NCI-H2029 treated with DMSO at 0.1 percent for 48 hours (cell line): ENCODE measurements at regions not wholly inside any gene's neighbourhood (a gene's known extent, or its start where the extent isn't known, plus 50 kb on each side); places are given as distances from the start of the nearest gene placed in this dataset.

Experiments
- DNase-seq: peaks from one replicate; lab custom pipeline; 2025; lab: John Stamatoyannopoulos, UW

- no peak for DNase-seq
Measured at GRCh38 chr2:5401115-5401657, 291.0 kb upstream of the SOX11 start.

GRCh38 chr2:5403392-5403791, 288.8 kb upstream of the SOX11 start:
- DNase-seq, result no peak

- DNase-seq, result no peak
Measured at GRCh38 chr2:5409898-5410381, 282.2 kb upstream of the SOX11 start.

DNA sequence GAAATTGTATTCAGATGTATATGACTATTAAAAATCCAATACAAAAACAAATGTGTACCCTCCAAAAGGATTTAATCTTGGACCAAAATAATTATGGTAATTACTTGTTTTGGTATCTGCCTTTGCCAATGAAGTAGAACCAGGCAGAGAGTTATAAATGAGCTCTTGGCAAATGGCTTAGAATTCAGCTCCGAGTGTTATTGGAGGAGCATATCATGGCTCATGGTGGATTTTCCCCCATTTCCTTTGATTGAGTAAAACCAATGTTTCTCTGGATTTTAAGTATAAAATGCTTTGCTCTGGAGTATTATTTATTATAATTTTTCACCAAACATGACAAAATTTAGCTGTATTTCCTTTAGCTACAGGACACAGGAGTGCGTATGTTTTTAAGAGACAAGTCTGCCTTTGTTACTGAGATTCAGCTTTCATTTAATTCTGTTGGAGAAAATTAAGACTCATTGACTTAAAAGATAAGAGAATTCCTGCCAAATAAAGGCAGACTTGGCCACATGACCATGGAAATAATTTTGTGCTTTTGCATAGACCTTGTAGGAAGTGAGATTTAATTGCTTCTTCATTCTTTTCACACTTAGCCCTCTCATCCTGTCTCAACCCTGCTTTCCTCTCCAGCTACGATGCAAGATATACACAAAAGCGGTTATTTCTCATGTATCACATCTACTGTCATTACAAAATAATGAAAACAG, 281.0 kb upstream of the SOX11 start:
- no peak for DNase-seq

- no peak for DNase-seq
Measured at GRCh38 chr2:5412001-5412400, 280.2 kb upstream of the SOX11 start.

- no peak for DNase-seq
Measured at GRCh38 chr2:5433855-5434254, 258.3 kb upstream of the SOX11 start.

DNA sequence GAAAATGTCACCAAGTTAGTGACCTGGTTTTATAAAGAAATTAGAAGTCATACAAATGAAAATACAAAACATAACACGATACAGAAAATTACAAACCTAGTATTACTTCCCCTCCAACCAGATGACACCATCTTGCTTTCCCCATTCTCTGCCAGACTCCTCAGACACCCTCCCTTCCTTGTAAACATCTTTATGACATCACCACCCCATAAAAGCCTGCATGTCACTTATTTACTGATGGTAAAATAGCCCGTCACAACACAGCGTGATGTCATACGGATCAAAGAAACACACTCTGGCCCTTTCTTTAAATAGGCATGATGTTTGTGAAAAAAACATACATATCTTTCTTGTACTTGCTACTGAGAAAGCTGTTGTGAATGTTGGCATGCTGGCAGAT, 254.8 kb upstream of the SOX11 start:
- no peak for DNase-seq

- no peak for DNase-seq
Measured at GRCh38 chr2:5440174-5440573, 252.0 kb upstream of the SOX11 start.

GRCh38 chr2:5442736-5443135, 249.4 kb upstream of the SOX11 start:
- DNase-seq, result no peak

DNA sequence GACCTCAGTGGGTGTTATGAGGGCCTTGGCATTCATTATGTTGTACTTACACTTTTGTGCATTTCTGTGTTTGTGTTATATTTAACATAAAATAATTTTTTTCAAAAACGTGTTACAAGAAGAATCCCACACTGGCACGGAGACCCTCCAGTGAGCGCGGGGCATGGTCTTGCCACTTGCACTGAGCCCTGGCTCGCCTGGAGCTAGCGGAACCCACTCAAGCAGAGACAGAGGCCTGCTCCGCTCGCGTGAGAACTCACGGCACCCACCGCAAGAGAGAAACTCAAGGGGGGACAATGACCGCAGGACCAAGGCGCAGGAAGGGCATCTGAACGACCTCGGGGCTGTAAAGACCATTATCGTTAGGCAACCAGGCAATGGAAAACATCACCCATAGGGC, 248.0 kb upstream of the SOX11 start:
- DNase-seq, result no peak

- no peak for DNase-seq
Measured at GRCh38 chr2:5444854-5445253, 247.3 kb upstream of the SOX11 start.

GRCh38 chr2:5449867-5450266, 242.3 kb upstream of the SOX11 start:
- DNase-seq, result no peak

DNA sequence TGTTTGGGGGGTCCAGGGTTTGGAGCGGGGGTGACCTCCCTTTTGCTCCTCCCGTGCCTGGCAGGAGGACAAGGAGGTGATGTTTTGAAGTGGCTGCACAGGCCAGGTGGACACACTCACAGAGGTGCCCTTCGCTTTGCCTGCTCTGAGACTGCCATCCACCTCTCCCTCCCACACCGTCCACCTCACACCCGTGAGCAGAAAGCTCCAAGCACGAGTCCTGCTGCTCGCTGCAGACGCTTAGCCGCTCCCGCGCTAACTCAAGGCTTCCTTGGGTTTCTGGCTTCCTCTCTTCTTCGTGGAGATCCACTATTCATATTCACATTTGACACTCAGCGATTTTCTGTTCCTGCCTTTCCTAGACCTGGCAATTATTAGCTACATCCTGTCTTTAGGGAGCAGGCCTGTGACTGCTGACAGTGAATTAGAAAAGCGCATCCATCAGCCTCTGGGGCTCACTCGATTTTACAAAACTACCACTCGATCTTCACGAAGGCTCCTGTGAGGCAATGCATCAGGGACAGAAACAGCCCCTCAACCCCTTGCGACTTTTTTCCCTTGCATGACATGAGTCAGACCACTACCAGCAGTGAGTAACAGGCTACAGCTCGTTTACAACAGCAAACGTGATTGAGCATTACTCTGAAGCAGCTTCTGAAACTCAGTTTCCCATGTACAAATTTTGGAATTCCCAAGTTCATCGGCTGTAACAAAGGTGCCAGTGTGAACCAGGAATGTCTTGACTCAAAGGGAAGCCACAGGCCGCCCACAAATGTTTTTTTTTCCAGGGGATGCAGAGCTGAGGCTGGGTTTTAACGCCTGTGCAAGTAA, 238.7 kb upstream of the SOX11 start:
- DNase-seq, result no peak

DNA sequence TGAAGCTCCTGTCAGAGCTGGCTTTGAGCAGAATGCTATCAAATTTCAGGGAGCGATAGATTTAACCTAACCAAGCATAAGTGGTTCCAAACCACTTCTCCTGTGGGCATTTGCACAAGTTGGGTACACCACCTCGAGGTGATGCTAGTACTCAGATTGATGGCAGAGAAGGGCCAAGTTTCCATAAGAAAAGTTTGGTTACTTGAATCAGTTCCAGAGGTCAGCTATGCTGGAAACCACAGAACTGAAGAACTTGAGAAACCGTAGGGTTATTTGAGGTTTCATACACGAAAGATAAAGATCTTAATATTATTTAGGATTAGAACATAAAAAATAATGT, 238.2 kb upstream of the SOX11 start:
- no peak for DNase-seq

DNA sequence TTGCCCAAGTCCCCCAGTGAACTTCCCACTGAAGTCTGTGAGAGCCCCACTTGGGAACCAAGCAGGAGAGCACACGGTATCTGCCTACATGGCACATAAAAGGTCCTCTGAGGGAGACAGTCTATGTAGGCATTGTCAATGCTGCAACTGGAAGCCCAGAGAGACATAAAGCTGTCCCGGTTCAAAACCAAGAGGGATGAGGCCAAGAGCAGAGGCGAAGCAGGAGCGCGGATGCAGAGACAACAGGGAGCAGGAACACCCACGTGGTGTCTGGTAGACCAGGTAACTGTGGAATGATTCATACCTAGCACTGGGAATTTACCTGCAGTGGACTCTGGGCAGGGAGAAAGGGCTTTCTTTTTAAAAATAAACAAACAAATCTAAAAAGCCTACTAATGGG, 233.1 kb upstream of the SOX11 start:
- DNase-seq, result no peak

DNA sequence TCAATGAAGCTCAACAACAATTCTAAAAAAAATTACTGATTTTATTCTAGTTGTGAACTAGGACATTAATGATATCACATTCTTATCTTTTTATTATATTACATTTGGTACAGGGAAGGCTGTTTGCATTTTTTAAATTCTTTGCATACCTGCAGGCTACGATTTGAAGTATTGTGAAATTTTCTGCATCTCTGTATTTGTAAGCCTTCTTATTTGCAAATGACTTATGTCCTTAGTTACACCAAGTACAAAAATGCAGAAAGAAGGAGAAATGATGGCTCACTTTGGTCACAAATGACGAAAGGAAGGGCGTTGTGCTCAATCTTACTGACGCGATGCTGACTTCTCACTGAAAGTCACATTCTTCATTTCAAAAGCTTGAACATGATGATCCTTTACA, 227.5 kb upstream of the SOX11 start:
- no peak for DNase-seq

DNA sequence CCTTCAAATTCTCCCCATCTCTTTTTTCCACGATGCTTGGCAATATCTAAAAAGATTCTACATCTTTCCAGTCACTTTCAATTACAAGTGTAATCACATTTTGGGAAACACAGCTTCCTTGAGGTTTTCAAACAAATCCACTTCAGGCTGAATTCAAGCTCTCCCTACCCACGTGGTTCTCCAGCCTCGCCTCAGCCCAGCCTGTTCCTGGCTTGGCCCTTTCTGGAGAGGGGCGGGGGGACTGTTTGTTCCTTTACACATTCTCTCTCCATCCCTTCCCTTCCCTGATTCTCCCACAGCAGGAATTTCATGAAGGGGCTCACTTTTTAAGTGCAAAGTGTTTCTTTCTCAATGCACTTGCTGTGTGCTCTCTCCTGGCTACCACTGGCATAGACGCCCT, 226.3 kb upstream of the SOX11 start:
- no peak for DNase-seq

- no peak for DNase-seq
Measured at GRCh38 chr2:5467178-5467905, 224.8 kb upstream of the SOX11 start.

- no peak for DNase-seq
Measured at GRCh38 chr2:5472673-5473072, 219.5 kb upstream of the SOX11 start.

- no peak for DNase-seq
Measured at GRCh38 chr2:5473635-5474034, 218.5 kb upstream of the SOX11 start.

DNA sequence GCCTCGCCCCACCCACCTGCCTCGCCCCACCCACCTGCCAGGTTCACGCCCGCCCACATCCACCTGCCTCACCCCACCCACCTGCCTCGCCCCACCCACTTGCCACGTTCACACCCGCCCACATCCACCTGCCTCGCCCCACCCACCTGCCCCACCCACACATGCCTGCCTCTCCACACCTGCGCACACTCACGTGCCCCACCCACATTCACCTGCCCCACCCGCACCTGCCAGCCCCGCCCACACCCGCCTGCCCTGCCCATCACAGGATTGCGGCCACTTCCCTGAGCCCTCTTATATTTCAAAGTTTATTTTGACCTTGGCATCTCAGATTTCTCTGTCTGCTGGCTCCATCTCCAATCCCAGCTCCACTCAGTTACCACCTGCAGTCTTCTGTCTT, 217.5 kb upstream of the SOX11 start:
- DNase-seq, result no peak

DNA sequence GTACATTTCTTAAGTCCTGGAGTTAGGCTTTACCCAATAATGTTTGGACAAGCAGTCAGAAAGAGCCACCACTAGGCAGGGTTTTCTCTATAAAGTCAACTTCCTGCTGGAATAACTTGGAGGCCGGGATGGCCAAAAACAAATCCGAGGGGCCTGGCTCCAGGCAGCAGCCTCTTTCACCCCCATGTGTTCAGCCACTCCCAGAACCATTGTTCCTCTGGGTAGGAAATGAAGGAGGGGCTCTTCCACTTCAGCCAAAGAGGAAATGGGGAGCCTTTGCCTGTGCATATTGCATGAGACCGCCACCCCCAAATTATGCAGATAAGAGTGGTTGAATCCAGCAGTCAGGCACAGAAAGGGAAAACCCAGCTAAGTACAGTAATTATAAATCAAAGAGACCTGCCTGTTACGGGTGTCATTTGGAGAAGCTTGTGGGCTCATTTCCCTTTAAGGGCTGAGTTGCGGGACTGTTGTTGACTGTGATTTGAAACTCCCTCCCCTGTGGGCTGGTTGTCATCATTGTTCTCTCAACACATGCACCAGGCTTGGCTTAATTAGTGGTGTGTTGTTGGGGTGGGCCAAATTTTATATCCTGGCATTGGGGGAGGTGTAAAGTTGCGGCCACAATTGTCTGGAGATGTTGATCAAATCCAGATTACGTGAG, 212.8 kb upstream of the SOX11 start:
- DNase-seq, result no peak
